ENCODE measurements at regions not wholly inside any gene's neighbourhood (a gene's known extent, or its start where the extent isn't known, plus 50 kb on each side); places are given as distances from the start of the nearest gene placed in this dataset.
A peak's percentile ranks its signal among the peaks of the same experiment; 100 is the strongest.

- in situ Hi-C loops (cut with HindIII; ENCODE audit: low pct_unique_long_range_greater_than_20kb, low sequenced_read_pairs) = no loop called here
- DNase-seq (ENCODE audit: low read depth, low spot score) = no peak
Measured at GRCh38 chr10:78934994-78935602, 133.7 kb upstream of the ZMIZ1 start.

GRCh38 chr10:78935697-78936407, 132.9 kb upstream of the ZMIZ1 start:
- DNase-seq (ENCODE audit: low read depth, low spot score) = no peak
- in situ Hi-C loops (cut with HindIII; ENCODE audit: low pct_unique_long_range_greater_than_20kb, low sequenced_read_pairs) = no loop called here

GRCh38 chr10:78936412-78937342, 132.1 kb upstream of the ZMIZ1 start:
- DNase-seq (ENCODE audit: low read depth, low spot score) = no peak
- in situ Hi-C loops (cut with HindIII; ENCODE audit: low pct_unique_long_range_greater_than_20kb, low sequenced_read_pairs) = no loop called here

GRCh38 chr10:78937393-78937792, 131.4 kb upstream of the ZMIZ1 start:
- in situ Hi-C loops (cut with HindIII; ENCODE audit: low pct_unique_long_range_greater_than_20kb, low sequenced_read_pairs) = no loop called here
- no peak for DNase-seq (ENCODE audit: low read depth, low spot score)

GRCh38 chr10:78937800-78938694, 130.7 kb upstream of the ZMIZ1 start:
- in situ Hi-C loops (cut with HindIII; ENCODE audit: low pct_unique_long_range_greater_than_20kb, low sequenced_read_pairs) = no loop called here
- DNase-seq (ENCODE audit: low read depth, low spot score) = no peak

GRCh38 chr10:78938695-78939672, 129.8 kb upstream of the ZMIZ1 start:
- in situ Hi-C loops (cut with HindIII; ENCODE audit: low pct_unique_long_range_greater_than_20kb, low sequenced_read_pairs) = no loop called here

GRCh38 chr10:78942091-78942501, 126.7 kb upstream of the ZMIZ1 start:
- DNase-seq (ENCODE audit: low read depth, low spot score) = no peak

More at GRCh38 chr10:78938695-78939672, 129.8 kb upstream of the ZMIZ1 start:
- DNase-seq (ENCODE audit: low read depth, low spot score) = no peak

GRCh38 chr10:78944723-78945312, 123.9 kb upstream of the ZMIZ1 start:
- in situ Hi-C loops (cut with HindIII; ENCODE audit: low pct_unique_long_range_greater_than_20kb, low sequenced_read_pairs) = no loop called here
- DNase-seq (ENCODE audit: low read depth, low spot score) = peak; percentile 25

More at GRCh38 chr10:78942091-78942501, 126.7 kb upstream of the ZMIZ1 start:
- in situ Hi-C loops (cut with HindIII; ENCODE audit: low pct_unique_long_range_greater_than_20kb, low sequenced_read_pairs) = no loop called here

GRCh38 chr10:78945838-78946237, 122.9 kb upstream of the ZMIZ1 start:
- in situ Hi-C loops (cut with HindIII; ENCODE audit: low pct_unique_long_range_greater_than_20kb, low sequenced_read_pairs) = no loop called here
- peak; percentile 17 for DNase-seq (ENCODE audit: low read depth, low spot score)

- in situ Hi-C loops (cut with HindIII; ENCODE audit: low pct_unique_long_range_greater_than_20kb, low sequenced_read_pairs) = no loop called here
- DNase-seq (ENCODE audit: low read depth, low spot score) = no peak
Measured at GRCh38 chr10:78947226-78947625, 121.5 kb upstream of the ZMIZ1 start.

GRCh38 chr10:78947733-78948132, 121.0 kb upstream of the ZMIZ1 start:
- in situ Hi-C loops (cut with HindIII; ENCODE audit: low pct_unique_long_range_greater_than_20kb, low sequenced_read_pairs) = no loop called here

GRCh38 chr10:78948621-78949030, 120.1 kb upstream of the ZMIZ1 start:
- DNase-seq (ENCODE audit: low read depth, low spot score) = no peak
- in situ Hi-C loops (cut with HindIII; ENCODE audit: low pct_unique_long_range_greater_than_20kb, low sequenced_read_pairs) = no loop called here

More at GRCh38 chr10:78947733-78948132, 121.0 kb upstream of the ZMIZ1 start:
- DNase-seq (ENCODE audit: low read depth, low spot score) = no peak

- no peak for DNase-seq (ENCODE audit: low read depth, low spot score)
- in situ Hi-C loops (cut with HindIII; ENCODE audit: low pct_unique_long_range_greater_than_20kb, low sequenced_read_pairs) = no loop called here
Measured at GRCh38 chr10:78950656-78951587, 117.8 kb upstream of the ZMIZ1 start.

- DNase-seq (ENCODE audit: low read depth, low spot score) = no peak
- in situ Hi-C loops (cut with HindIII; ENCODE audit: low pct_unique_long_range_greater_than_20kb, low sequenced_read_pairs) = no loop called here
Measured at GRCh38 chr10:78952030-78952429, 116.7 kb upstream of the ZMIZ1 start.

- no peak for DNase-seq (ENCODE audit: low read depth, low spot score)
- in situ Hi-C loops (cut with HindIII; ENCODE audit: low pct_unique_long_range_greater_than_20kb, low sequenced_read_pairs) = no loop called here
Measured at GRCh38 chr10:78952686-78953085, 116.1 kb upstream of the ZMIZ1 start.
